SU-DHL-6 (cell line): ENCODE measurements at regions not wholly inside any gene's neighbourhood (a gene's known extent, or its start where the extent isn't known, plus 50 kb on each side); places are given as distances from the start of the nearest gene placed in this dataset.

Source experiments
- EZH2phosphoT487 ChIP-seq: fragments of 200-600 bp; sonication (generic), shearing (Covaris generic); conservative IDR thresholded peaks from 2 replicates; pipeline ENCODE4 v1.6.1; 2018; ENCODE audit warnings: mild to moderate bottlenecking, antibody characterized with exemption, low read length, moderate library complexity, mixed read lengths
- TF ChIP-seq, protein P1 (sequence below): fragments of 200-600 bp; sonication (generic); IDR thresholded peaks from one replicate; pipeline ENCODE4 v1.5.1; 2017; ENCODE audit warnings: antibody characterized with exemption, mild to moderate bottlenecking, low read length, moderate library complexity; ENCODE audit not compliant: insufficient read depth, poor library complexity, severe bottlenecking

GRCh38 chr13:105709181-105709580, 826.3 kb downstream of the EFNB2 start:
- TF ChIP-seq, protein P1, sequence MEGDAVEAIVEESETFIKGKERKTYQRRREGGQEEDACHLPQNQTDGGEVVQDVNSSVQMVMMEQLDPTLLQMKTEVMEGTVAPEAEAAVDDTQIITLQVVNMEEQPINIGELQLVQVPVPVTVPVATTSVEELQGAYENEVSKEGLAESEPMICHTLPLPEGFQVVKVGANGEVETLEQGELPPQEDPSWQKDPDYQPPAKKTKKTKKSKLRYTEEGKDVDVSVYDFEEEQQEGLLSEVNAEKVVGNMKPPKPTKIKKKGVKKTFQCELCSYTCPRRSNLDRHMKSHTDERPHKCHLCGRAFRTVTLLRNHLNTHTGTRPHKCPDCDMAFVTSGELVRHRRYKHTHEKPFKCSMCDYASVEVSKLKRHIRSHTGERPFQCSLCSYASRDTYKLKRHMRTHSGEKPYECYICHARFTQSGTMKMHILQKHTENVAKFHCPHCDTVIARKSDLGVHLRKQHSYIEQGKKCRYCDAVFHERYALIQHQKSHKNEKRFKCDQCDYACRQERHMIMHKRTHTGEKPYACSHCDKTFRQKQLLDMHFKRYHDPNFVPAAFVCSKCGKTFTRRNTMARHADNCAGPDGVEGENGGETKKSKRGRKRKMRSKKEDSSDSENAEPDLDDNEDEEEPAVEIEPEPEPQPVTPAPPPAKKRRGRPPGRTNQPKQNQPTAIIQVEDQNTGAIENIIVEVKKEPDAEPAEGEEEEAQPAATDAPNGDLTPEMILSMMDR: no peak
- TF ChIP-seq EZH2phosphoT487: no peak
